ENCODE measurements at regions not wholly inside any gene's neighbourhood (a gene's known extent, or its start where the extent isn't known, plus 50 kb on each side); places are given as distances from the start of the nearest gene placed in this dataset.

DNA sequence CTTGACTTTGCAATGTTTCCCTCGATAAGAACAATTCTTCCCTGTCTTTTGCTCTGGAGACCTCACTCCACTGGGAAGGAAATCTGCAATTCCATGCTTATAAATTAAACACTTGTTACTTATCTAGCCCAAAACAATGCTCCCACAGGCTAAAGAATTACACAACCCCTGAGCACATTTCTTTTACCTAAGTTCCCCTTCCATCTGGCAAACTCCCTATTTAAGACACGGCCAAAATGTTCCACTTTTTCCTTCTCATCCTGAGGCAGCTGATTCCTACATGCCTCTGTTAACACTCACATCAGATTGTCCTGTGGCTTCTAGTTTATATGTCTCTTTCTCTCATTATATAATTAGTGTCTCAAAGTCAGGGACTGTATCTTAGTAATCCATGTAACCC lies 211.7 kb downstream of the COX18 start:
- no peak overlapping the region for H3K4me2 ChIP-seq (ENCODE audit: insufficient read depth, low read length)
- BruUV-seq (replicated peaks), result no TSS peak
- no peaks in the 10 kb centered on the region for H3K79me2 ChIP-seq (ENCODE audit: control insufficient read depth, insufficient read depth, low read length)
- no peaks in the 10 kb centered on the region for H3K4me1 ChIP-seq (ENCODE audit: control insufficient read depth, extremely low read depth, insufficient read depth, low read length)
- H3K27ac ChIP-seq (ENCODE audit: insufficient read depth, low read depth, low read length), result no peak overlapping the region
- no peak for TF ChIP-seq FOS (IDR thresholded peaks at IDR 0.05; ENCODE audit: borderline replicate concordance, insufficient read depth, low read length)
- no peak overlapping the region for H3K9ac ChIP-seq (replicated peaks; ENCODE audit: extremely low read depth, insufficient read depth, low read length)
- CTCF ChIA-PET, result no interaction called here
- POLR2A ChIA-PET, result no interaction called here
- no peak overlapping the region for H3K4me3 ChIP-seq (replicated peaks in 1 of 3; ENCODE audit: insufficient read depth in 1 of 3, low read depth in 1 of 3, low read length in 3 of 3)
- H3K9me3 ChIP-seq (replicated peaks; ENCODE audit: control insufficient read depth, insufficient read depth, low read length), result no peaks in the 10 kb centered on the region
- no peak overlapping the region for H2AFZ ChIP-seq (ENCODE audit: low read depth, low read length)
- DNase-seq (ENCODE audit: low read depth, low spot score), result no peak
- H3K27me3 ChIP-seq (ENCODE audit: control insufficient read depth in 2 of 2, insufficient read depth in 2 of 2, low read length in 2 of 2), result peaks cover 0 to 1% of the 10 kb centered on the region in 2 experiments
- no peak for FAIRE-seq
- intact Hi-C loops (cut with micrococcal nuclease) (no loop called here), dilution Hi-C loops (cut with MboI; ENCODE audit: extremely low pct_ligation_motif_present, low sequenced_read_pairs) (no loop called here)
- no peaks in the 10 kb centered on the region for H3K36me3 ChIP-seq (ENCODE audit: control insufficient read depth in 2 of 2, extremely low read depth in 1 of 2, insufficient read depth in 2 of 2, low read length in 2 of 2)
- H4K20me1 ChIP-seq (replicated peaks; ENCODE audit: control insufficient read depth, extremely low read depth, insufficient read depth, low read length), result no peaks in the 10 kb centered on the region
- no peaks in the 10 kb centered on the region for H3K9me1 ChIP-seq (replicated peaks; ENCODE audit: control insufficient read depth, extremely low read depth, insufficient read depth, low read length)

DNA sequence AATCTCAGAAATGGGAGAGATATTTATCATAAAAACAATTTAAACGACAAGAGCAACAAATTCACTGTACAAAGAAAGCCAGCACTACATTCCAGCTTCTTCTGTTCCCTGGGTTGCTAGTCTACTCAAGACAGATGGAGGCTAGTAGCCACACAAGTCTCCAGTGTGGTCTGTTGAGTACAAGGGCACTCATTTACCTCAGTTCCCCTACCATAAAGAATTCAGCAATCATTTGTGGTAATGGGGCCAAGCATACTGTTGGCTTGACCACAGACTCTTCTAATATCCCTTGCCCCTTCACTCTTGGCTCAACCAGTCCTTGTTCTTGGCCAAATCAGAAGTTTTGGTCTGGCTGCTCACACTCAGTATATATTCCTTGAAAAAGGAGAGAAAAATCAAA lies 212.3 kb downstream of the COX18 start:
- intact Hi-C loops (cut with micrococcal nuclease), result no loop called here

More for the DNA sequence above, 212.3 kb downstream of the COX18 start:
- no peak overlapping the region for H2AFZ ChIP-seq (ENCODE audit: low read depth, low read length)
- H3K27me3 ChIP-seq (ENCODE audit: control insufficient read depth in 2 of 2, insufficient read depth in 2 of 2, low read length in 2 of 2), result peaks cover 0 to 1% of the 10 kb centered on the region in 2 experiments
- FAIRE-seq (no peak), DNase-seq (ENCODE audit: low read depth, low spot score) (no peak)
- H3K4me3 ChIP-seq (replicated peaks in 1 of 3; ENCODE audit: insufficient read depth in 1 of 3, low read depth in 1 of 3, low read length in 3 of 3), result no peak overlapping the region
- H3K4me1 ChIP-seq (ENCODE audit: control insufficient read depth, extremely low read depth, insufficient read depth, low read length), result no peaks in the 10 kb centered on the region
- H4K20me1 ChIP-seq (replicated peaks; ENCODE audit: control insufficient read depth, extremely low read depth, insufficient read depth, low read length), result no peaks in the 10 kb centered on the region
- H3K79me2 ChIP-seq (ENCODE audit: control insufficient read depth, insufficient read depth, low read length), result no peaks in the 10 kb centered on the region
- POLR2A ChIA-PET, result no interaction called here
- BruUV-seq (replicated peaks), result no TSS peak
- CTCF ChIA-PET, result no interaction called here
- TF ChIP-seq POLR2AphosphoS5 (IDR thresholded peaks at IDR 0.05; ENCODE audit: insufficient read depth, low read depth, low read length), result no peak
- no peak for TF ChIP-seq FOS (IDR thresholded peaks at IDR 0.05; ENCODE audit: borderline replicate concordance, insufficient read depth, low read length)
- no peaks in the 10 kb centered on the region for H3K36me3 ChIP-seq (ENCODE audit: control insufficient read depth in 2 of 2, extremely low read depth in 1 of 2, insufficient read depth in 2 of 2, low read length in 2 of 2)
- H3K27ac ChIP-seq (ENCODE audit: insufficient read depth, low read depth, low read length), result no peak overlapping the region
- no peaks in the 10 kb centered on the region for H3K9me1 ChIP-seq (replicated peaks; ENCODE audit: control insufficient read depth, extremely low read depth, insufficient read depth, low read length)
- no peaks in the 10 kb centered on the region for H3K9me3 ChIP-seq (replicated peaks; ENCODE audit: control insufficient read depth, insufficient read depth, low read length)
- H3K4me2 ChIP-seq (ENCODE audit: insufficient read depth, low read length), result no peak overlapping the region
- dilution Hi-C loops (cut with MboI; ENCODE audit: extremely low pct_ligation_motif_present, low sequenced_read_pairs), result no loop called here
- no peak overlapping the region for H3K9ac ChIP-seq (replicated peaks; ENCODE audit: extremely low read depth, insufficient read depth, low read length)
